Thyroid gland (tissue), 4 donors: ENCODE measurements at regions not wholly inside any gene's neighbourhood (a gene's known extent, or its start where the extent isn't known, plus 50 kb on each side); places are given as distances from the start of the nearest gene placed in this dataset.

ENCODE experiments used
- CTCF ChIP-seq, 6 experiments: fragments of 200-600 bp in 3 of 6; fragments of 450-650 bp in 3 of 6; sonication (generic) in 3 of 6; IDR thresholded peaks; one replicate each; pipeline ENCODE4 v1.5.1; 2016 to 2019; ENCODE audit warnings: antibody characterized with exemption in 6 of 6, mild to moderate bottlenecking in 2 of 6, inconsistent platforms in 1 of 6, moderate library complexity in 1 of 6
- POLR2A ChIP-seq, 2 donors: fragments of 450-650 bp; IDR thresholded peaks; one replicate each; pipeline ENCODE4 v1.6.1; 2017; ENCODE audit warnings: antibody characterized with exemption in 2 of 2, mild to moderate bottlenecking in 2 of 2, moderate library complexity in 1 of 2

DNA sequence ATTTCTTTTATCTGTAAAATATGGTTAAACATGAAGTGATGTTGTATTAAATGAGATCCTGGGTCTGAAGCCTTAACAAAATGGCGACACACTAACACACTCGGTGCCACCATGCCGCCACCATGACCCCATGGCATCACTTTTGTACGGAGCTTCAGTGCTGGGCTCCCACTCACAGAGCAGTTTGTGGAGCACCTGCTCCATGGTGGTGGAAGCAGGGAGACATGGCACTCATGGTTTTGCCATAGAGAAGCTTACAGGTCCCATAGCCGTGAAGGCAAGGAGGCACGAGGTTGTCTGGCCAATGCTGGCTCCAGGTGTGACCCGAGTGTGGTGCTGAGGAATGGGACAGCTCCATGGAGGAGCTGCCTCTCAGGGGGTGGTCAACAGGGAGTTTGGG is 63.5 kb upstream of the EN2 start:
- TF ChIP-seq CTCF (IDR thresholded peaks at IDR 0.05) (no peak), POLR2A (IDR thresholded peaks at IDR 0.05) (no peak)
